Skeletal muscle cell (primary cell): ENCODE measurements at regions not wholly inside any gene's neighbourhood (a gene's known extent, or its start where the extent isn't known, plus 50 kb on each side); places are given as distances from the start of the nearest gene placed in this dataset.

Experiments
- DNase-seq: peaks from one replicate; pipeline ENCODE4 v3.0.0-alpha.2; 2010; ENCODE audit warnings: low read depth
- H3K4me3 ChIP-seq: 2 replicates; pipeline ENCODE4 v1.5.1; 2011; ENCODE audit warnings: low read depth, mild to moderate bottlenecking, control low read depth, low read length, moderate library complexity

DNA sequence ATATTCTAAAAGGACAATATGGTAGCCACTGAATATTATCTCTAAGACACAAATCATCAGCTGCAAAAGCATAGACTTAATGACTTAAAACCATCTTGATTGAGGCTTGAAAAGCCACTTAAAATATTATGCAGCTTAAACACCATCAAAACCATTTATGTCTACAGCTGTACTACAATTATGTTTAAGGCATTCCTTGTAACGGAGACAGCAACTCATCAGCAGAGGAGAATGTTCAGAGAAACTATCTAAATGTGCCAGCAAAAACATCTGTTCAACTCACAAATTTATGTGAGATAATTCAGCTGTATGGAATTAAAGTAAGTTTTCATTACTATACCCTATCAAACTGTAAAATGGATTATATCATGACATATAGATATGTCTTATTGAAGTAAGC lies 147.9 kb upstream of the CTSO start:
- DNase-seq = no peak
- no peak overlapping the region for H3K4me3 ChIP-seq

DNA sequence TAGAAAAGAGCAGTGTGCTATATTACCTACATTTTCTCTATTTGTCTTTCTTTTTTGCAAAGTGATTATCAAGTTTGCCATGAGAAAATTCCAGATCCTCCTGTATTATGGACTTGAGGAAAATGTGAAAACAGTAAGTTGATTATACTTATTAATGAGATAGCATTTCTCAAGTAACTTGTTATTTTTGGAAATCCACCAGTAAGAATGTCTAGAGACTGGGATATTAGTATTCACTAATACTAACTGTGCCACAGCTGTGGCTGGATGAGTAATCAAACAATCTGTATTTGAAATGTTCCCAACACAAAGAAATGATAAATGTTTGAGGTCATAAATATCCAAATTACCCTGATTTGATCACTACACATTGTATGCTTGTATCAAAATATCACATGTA lies 147.0 kb upstream of the CTSO start:
- DNase-seq = no peak
- no peak overlapping the region for H3K4me3 ChIP-seq

- H3K4me3 ChIP-seq = no peak overlapping the region
- DNase-seq = no peak
Observed at GRCh38 chr4:156098805-156099204, 145.1 kb upstream of the CTSO start.

GRCh38 chr4:156085100-156085499 lies 131.4 kb upstream of the CTSO start:
- DNase-seq = no peak
- no peak overlapping the region for H3K4me3 ChIP-seq

DNA sequence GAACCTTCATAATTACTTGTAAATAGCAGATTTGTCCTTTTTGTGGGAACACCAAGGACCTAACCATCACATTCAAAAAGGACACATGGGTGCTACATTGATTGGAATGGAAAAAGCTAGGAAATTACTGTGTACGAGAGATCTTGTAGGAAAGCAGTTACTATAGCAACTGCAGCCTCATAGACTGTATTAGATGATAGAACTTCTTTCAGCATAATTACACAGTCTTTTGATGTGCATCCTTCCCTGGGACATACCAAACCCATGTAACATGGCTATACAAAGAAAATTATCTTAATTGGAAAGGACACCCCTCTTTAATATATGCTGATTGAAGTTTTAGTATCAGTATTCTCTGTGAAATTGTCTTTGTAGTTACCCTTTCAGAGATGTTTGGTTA lies 130.7 kb upstream of the CTSO start:
- no peak for DNase-seq
- H3K4me3 ChIP-seq = no peak overlapping the region

- no peak overlapping the region for H3K4me3 ChIP-seq
- no peak for DNase-seq
Observed at GRCh38 chr4:156073976-156074375, 120.3 kb upstream of the CTSO start.

DNA sequence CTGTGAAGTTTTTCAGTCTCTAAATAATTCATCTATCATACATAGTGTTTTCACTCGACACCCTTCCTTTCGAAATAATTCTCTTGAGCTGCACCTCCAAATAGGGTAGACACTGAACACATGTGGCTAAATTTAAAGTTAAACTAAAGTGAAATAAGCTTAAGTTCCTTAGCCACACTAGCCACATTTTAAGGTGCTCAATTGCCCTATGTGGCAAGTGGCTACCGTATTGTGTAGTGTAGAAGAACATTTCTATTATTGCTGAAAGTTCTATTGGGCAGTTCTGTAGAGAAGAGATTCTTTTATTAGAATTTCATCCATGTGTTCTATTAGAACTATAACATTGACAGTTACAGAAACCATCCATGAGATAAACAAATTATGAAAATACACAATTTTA lies 107.0 kb upstream of the CTSO start:
- H3K4me3 ChIP-seq = no peak overlapping the region
- DNase-seq = no peak

GRCh38 chr4:156053174-156053573 lies 99.5 kb upstream of the CTSO start:
- no peak overlapping the region for H3K4me3 ChIP-seq
- DNase-seq = no peak

DNA sequence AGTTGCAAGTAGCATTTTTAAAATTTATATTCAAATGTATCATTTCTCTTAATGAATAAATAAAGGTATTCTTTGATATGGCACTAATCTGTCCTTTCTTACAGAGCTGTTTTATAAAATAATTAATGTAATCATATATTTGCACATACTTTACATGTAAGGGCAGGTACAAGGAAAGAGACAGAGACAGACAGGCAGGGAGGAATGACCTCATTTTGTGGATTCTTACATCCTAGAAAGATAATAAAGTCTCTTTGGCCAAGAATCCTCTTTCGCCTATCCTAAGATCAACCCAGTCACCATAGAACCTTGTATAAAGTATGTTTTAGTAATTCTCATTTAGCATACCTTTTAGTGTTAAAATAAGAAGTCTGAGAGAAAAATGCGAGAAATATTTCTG lies 98.5 kb upstream of the CTSO start:
- no peak for DNase-seq
- H3K4me3 ChIP-seq = no peak overlapping the region

- peak; percentile 1 for DNase-seq
- H3K4me3 ChIP-seq = no peak overlapping the region
Observed at GRCh38 chr4:156038772-156039171, 85.1 kb upstream of the CTSO start.

- no peak overlapping the region for H3K4me3 ChIP-seq
- no peak for DNase-seq
Observed at GRCh38 chr4:156036496-156036895, 82.8 kb upstream of the CTSO start.

DNA sequence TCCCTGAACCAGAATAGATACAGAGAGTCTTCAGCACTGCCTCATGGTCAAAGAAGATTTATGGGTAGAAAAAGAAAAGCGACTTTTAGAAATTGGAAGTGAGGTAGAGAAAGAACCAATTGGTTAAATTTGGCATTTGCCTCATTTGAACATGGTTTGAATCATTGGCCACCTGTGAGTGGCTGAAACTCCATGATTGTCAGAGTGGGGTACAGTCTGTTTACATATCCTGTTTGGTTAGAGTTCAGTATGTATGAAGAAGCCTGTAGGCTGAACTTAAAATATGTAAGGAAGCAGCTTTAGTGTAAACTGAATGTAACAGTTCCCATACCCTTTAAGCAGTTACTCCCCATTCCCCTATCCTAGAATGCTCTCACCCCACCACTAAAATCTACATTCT lies 76.0 kb upstream of the CTSO start:
- no peak overlapping the region for H3K4me3 ChIP-seq
- DNase-seq = no peak

GRCh38 chr4:156021298-156021697 lies 67.6 kb upstream of the CTSO start:
- no peak overlapping the region for H3K4me3 ChIP-seq
- DNase-seq = no peak

DNA sequence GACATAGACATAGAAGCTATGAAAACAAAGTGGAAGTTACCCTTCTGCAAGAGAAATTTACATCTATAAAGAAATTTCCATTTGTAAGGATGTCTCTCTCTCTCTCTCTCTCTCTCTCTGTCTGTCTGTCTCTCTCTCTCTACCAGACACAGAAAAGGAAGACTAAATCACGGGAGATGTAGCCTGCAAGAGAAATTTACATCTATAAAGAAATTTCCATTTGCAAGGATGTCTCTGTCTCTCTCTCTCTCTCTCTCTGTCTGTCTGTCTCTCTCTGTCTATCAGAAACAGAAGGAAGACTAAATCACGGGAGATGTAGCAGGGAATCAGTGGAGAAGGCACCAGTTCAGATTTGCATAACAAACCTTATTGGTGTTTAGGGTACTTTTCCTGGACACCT lies 65.6 kb upstream of the CTSO start:
- no peak for DNase-seq
- no peak overlapping the region for H3K4me3 ChIP-seq

GRCh38 chr4:156018383-156018782 lies 64.7 kb upstream of the CTSO start:
- no peak overlapping the region for H3K4me3 ChIP-seq
- DNase-seq = no peak

DNA sequence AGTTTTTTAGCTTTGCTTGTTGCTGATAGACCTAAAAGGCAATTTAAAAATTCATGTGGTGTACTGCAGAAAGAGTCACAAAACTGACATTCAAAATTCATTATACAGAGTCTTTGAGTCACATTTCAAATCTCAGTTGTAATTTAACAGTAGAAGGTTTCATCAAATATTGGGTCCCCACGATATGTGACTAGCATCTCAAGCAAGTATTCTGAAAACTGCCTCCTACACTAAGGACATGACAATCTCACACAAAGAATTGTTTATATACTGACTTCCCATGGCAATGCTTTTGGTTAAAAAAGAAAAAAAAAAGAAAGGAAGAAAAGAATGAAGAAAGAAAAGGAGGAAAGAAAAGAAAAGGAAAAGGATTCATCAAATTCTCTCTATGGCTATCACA lies 62.1 kb upstream of the CTSO start:
- no peak for DNase-seq
- no peak overlapping the region for H3K4me3 ChIP-seq

DNA sequence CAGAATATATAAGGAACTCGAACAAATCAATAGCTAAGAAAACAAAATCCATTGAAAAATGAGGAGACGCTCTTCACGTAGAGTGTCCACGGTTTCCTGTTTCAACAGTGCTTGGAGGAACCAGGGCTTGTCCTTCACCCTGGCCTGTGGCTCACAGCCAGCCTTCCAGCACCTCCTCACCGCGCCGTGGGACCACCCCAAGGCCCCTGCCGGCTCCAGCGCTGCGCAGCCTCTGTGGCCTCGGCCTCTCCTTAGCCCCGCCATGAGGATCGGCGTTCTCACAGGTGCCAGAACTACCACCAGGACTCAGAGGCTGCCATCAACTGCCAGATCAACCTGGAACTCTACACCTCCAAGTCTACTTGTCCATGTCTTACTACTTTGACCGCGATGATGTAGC lies 52.5 kb upstream of the CTSO start:
- no peak for DNase-seq
- no peak overlapping the region for H3K4me3 ChIP-seq
